ENCODE measurements at regions not wholly inside any gene's neighbourhood (a gene's known extent, or its start where the extent isn't known, plus 50 kb on each side); places are given as distances from the start of the nearest gene placed in this dataset.

GRCh38 chr4:187084701-187085100 is 361.0 kb upstream of the FAT1 start:
- Histone ChIP-seq H3K14ac (ENCODE audit: insufficient read length) (no peak overlapping the region), H3K27ac (ENCODE audit: low read depth, low read length) (no peak overlapping the region), H2AK5ac (ENCODE audit: low read depth, low read length) (no peak overlapping the region), H4K8ac (ENCODE audit: extremely low read depth, insufficient read depth, low read length) (no peak overlapping the region), H2BK15ac (ENCODE audit: low read length) (no peak overlapping the region), H3K36me3 (ENCODE audit: control insufficient read depth in 2 of 4, insufficient read depth in 4 of 4, low read length in 3 of 4) (no peaks in the 10 kb centered on the region), H2BK120ac (replicated peaks; ENCODE audit: low read depth, low read length) (no peak overlapping the region), H3K4ac (replicated peaks; ENCODE audit: insufficient read length, low read depth, low read length) (no peak overlapping the region), H3K23me2 (ENCODE audit: low read depth, low read length) (no peaks in the 10 kb centered on the region), H4K20me1 (replicated peaks in 1 of 2; ENCODE audit: control insufficient read depth in 1 of 2, insufficient read depth in 2 of 2, low read length in 2 of 2) (no peaks in the 10 kb centered on the region), H3K56ac (replicated peaks; ENCODE audit: insufficient read length, low read depth, low read length) (no peak overlapping the region), H3K18ac (ENCODE audit: extremely low read depth, low read length) (no peak overlapping the region), H2BK12ac (ENCODE audit: low read depth, low read length) (no peak overlapping the region), H4K5ac (ENCODE audit: insufficient read length, low read depth, low read length) (no peak overlapping the region), H3K79me1 (ENCODE audit: low read depth, low read length) (no peaks in the 10 kb centered on the region), H3K4me3 (ENCODE audit: extremely low read depth in 1 of 4, insufficient read depth in 2 of 4, low read depth in 3 of 4, low read length in 4 of 4) (no peak overlapping the region), H3K4me2 (ENCODE audit: insufficient read depth in 1 of 2, low read depth in 2 of 2, low read length in 2 of 2) (no peak overlapping the region), H3K9ac (replicated peaks in 1 of 4; ENCODE audit: extremely low read depth in 1 of 4, low read depth in 3 of 4, low read length in 3 of 4) (no peak overlapping the region), H2BK20ac (ENCODE audit: low read length) (no peak overlapping the region), H3K79me2 (ENCODE audit: control insufficient read depth in 1 of 2, insufficient read depth in 2 of 2, low read length in 2 of 2) (no peaks in the 10 kb centered on the region), H2AFZ (ENCODE audit: low read length) (no peak overlapping the region), H3K9me3 (ENCODE audit: insufficient read depth in 2 of 2, low read depth in 1 of 2, low read length in 1 of 2) (no peaks in the 10 kb centered on the region), H3K23ac (ENCODE audit: insufficient read length) (no peak overlapping the region), H4K91ac (replicated peaks; ENCODE audit: insufficient read length, low read length) (no peak overlapping the region), H3K4me1 (replicated peaks in 1 of 4; ENCODE audit: control insufficient read depth in 3 of 4, insufficient read depth in 4 of 4, low read length in 3 of 4) (no peaks in the 10 kb centered on the region), H2BK5ac (ENCODE audit: low read depth, low read length) (no peak overlapping the region), H3K27me3 (replicated peaks in 1 of 4; ENCODE audit: control insufficient read depth in 3 of 4, extremely low read depth in 1 of 4, insufficient read depth in 3 of 4, low read length in 3 of 4) (peaks cover 0 to 1% (median 0%) of the 10 kb centered on the region in 4 experiments; a peak in 1 of 7 replicates)
- TF ChIP-seq PHF8 (conservative IDR thresholded peaks at IDR 0.05; ENCODE audit: low read depth, low read length) = no peak
- no peak for TF ChIP-seq CBX8 (IDR thresholded peaks at IDR 0.05; ENCODE audit: borderline replicate concordance, low read depth, low read length)
- TF ChIP-seq SP1 (IDR thresholded peaks at IDR 0.05; ENCODE audit: low read depth, low read length) = no peak
- no peak for TF ChIP-seq BRCA1 (IDR thresholded peaks at IDR 0.05; ENCODE audit: low read depth, low read length)
- TF ChIP-seq CTBP2 (IDR thresholded peaks at IDR 0.05; ENCODE audit: borderline replicate concordance, insufficient read depth, insufficient read length, low read length) = no peak
- no peak for TF ChIP-seq SRF (IDR thresholded peaks at IDR 0.05; ENCODE audit: low read depth, low read length)
- TF ChIP-seq YY1 (IDR thresholded peaks at IDR 0.05; ENCODE audit: low read depth, low read length) = no peak
- FAIRE-seq = no peak
- ChIA-PET POLR2A (ENCODE audit: partially characterized antibody) (interaction anchor here (0.6 kb wide), 1 partner anchor 959 kb away, joined by 4 read pairs; no protein-coding TSS in a partner anchor), CTCF (ENCODE audit: partially characterized antibody) (interaction anchor here (0.9 kb wide), 1 partner anchor 11 kb away, joined by 3 read pairs; no protein-coding TSS in a partner anchor)
- WGBS, 2 experiments (ENCODE audit: extremely low coverage in 1 of 2, insufficient coverage in 1 of 2, insufficient read length in 1 of 2, insufficient replicate concordance in 2 of 2, low coverage in 1 of 2, low lambda C conversion rate in 2 of 2, missing lambda C conversion rate in 1 of 2) = 86% methylated on average over 4 of the region's 4 CpGs; no CpG with 5 or more reads in 1 of the 2 experiments
- no peak for DNase-seq (ENCODE audit: low read depth in 1 of 2, low spot score in 2 of 2)

Measured in H1 (cell line).